Neural cell (in vitro differentiated cells): ENCODE measurements at regions not wholly inside any gene's neighbourhood (a gene's known extent, or its start where the extent isn't known, plus 50 kb on each side); places are given as distances from the start of the nearest gene placed in this dataset.

ENCODE experiments used
- H2AFZ ChIP-seq: fragments of 200-600, 300-800 bp; sonication (generic), shearing (Covaris generic); 2 replicates; pipeline ENCODE4 v1.6.0; 2014; ENCODE audit warnings: low read depth, mild to moderate bottlenecking, antibody characterized with exemption, low read length, moderate library complexity
- H3F3A ChIP-seq: fragments of 200-600 bp; shearing (Covaris generic); 2 replicates; pipeline ENCODE4 v1.6.1; 2016; ENCODE audit warnings: mild to moderate bottlenecking, moderate library complexity, mixed read lengths, antibody characterized with exemption, low read length; ENCODE audit not compliant: insufficient read depth, poor library complexity, severe bottlenecking
- H3K27ac ChIP-seq: fragments of 200-600, 300-800 bp; sonication (generic), shearing (Covaris generic); 2 replicates; pipeline ENCODE4 v1.5.1; 2014; ENCODE audit warnings: mild to moderate bottlenecking, low read length, moderate library complexity
- H3K27me3 ChIP-seq: fragments of 300-800, 200-600 bp; sonication (generic), shearing (Covaris generic); 2 replicates; pipeline ENCODE4 v1.6.0; 2014; ENCODE audit warnings: mild to moderate bottlenecking, low read depth, low read length, moderate library complexity; ENCODE audit not compliant: insufficient read depth
- H3K36me3 ChIP-seq: fragments of 300-800, 200-600 bp; sonication (generic), shearing (Covaris generic); 2 replicates; pipeline ENCODE4 v1.5.1; 2014; ENCODE audit warnings: mild to moderate bottlenecking, antibody characterized with exemption, low read length, moderate library complexity; ENCODE audit not compliant: insufficient read depth
- H3K4me2 ChIP-seq: fragments of 300-800, 200-600 bp; sonication (generic), shearing (Covaris generic); 2 replicates; pipeline ENCODE4 v1.6.0; 2014; ENCODE audit warnings: mild to moderate bottlenecking, low read length
- H3K4me3 ChIP-seq: fragments of 300-800, 200-600 bp; sonication (generic), shearing (Covaris generic); 2 replicates; pipeline ENCODE4 v1.5.1; 2014; ENCODE audit warnings: mild to moderate bottlenecking, low read length, moderate library complexity
- H3K79me2 ChIP-seq: fragments of 200-600 bp; shearing (Covaris generic); replicated peaks from 2 replicates; pipeline ENCODE4 v1.6.0; 2014; ENCODE audit warnings: mild to moderate bottlenecking, low read length, moderate library complexity; ENCODE audit not compliant: insufficient read depth
- H3K9ac ChIP-seq: fragments of 300-800, 200-600 bp; sonication (generic), shearing (Covaris generic); 2 replicates; pipeline ENCODE4 v1.6.1; 2016; ENCODE audit warnings: mild to moderate bottlenecking, low read length, mixed read lengths
- H3K9me2 ChIP-seq: fragments of 200-600 bp; shearing (Covaris generic); 2 replicates; pipeline ENCODE4 v1.6.1; 2016; ENCODE audit warnings: mild to moderate bottlenecking, low read length, mixed read lengths; ENCODE audit not compliant: insufficient read depth
- H3K9me3 ChIP-seq: fragments of 200-600, 300-800 bp; sonication (generic), shearing (Covaris generic); 2 replicates; pipeline ENCODE4 v1.6.1; 2016; ENCODE audit warnings: mild to moderate bottlenecking, mixed run types, low read length, moderate library complexity, mixed read lengths
- H4K20me1 ChIP-seq: fragments of 200-600 bp; shearing (Covaris generic); 2 replicates; pipeline ENCODE4 v1.6.1; 2016; ENCODE audit warnings: mild to moderate bottlenecking, mixed run types; ENCODE audit not compliant: insufficient read depth
- EP300 ChIP-seq: fragments of 450-650 bp; conservative IDR thresholded peaks from 2 replicates; pipeline ENCODE4 v1.6.1; 2014; ENCODE audit warnings: antibody characterized with exemption, mild to moderate bottlenecking, moderate library complexity; ENCODE audit not compliant: poor library complexity, severe bottlenecking
- EZH2 ChIP-seq: fragments of 200-600, 300-800 bp; shearing (Covaris generic), sonication (generic); IDR thresholded peaks from 2 replicates; pipeline ENCODE4 v1.6.1; 2014; ENCODE audit warnings: antibody characterized with exemption, low read length, borderline replicate concordance, mild to moderate bottlenecking; ENCODE audit not compliant: insufficient read depth, poor library complexity, severe bottlenecking
- MXI1 ChIP-seq: fragments of 450-650 bp; conservative IDR thresholded peaks from 2 replicates; pipeline ENCODE4 v1.6.1; 2014; ENCODE audit warnings: antibody characterized with exemption, mild to moderate bottlenecking; ENCODE audit not compliant: poor library complexity, severe bottlenecking
- POLR2AphosphoS5 ChIP-seq: IDR thresholded peaks from 2 replicates; pipeline ENCODE4 v1.6.1; 2012
- RAD21 ChIP-seq: fragments of 450-650 bp; conservative IDR thresholded peaks from 2 replicates; pipeline ENCODE4 v1.6.1; 2014; ENCODE audit warnings: antibody characterized with exemption, mild to moderate bottlenecking, moderate library complexity
- SMC3 ChIP-seq: fragments of 450-650 bp; conservative IDR thresholded peaks from 2 replicates; pipeline ENCODE4 v1.6.1; 2014; ENCODE audit warnings: antibody characterized with exemption, mild to moderate bottlenecking, moderate library complexity; ENCODE audit not compliant: poor library complexity
- TAF1 ChIP-seq: IDR thresholded peaks from 2 replicates; pipeline ENCODE4 v1.6.1; 2012; ENCODE audit warnings: low read depth
- TF ChIP-seq, protein P1 (sequence below): fragments of 450-650 bp; IDR thresholded peaks from 2 replicates; pipeline ENCODE4 v1.5.1; 2014; ENCODE audit warnings: antibody characterized with exemption, mild to moderate bottlenecking, moderate library complexity; ENCODE audit not compliant: poor library complexity, severe bottlenecking
- TF ChIP-seq, protein P2 (sequence below): IDR thresholded peaks from 2 replicates; pipeline ENCODE4 v1.6.1; 2012; ENCODE audit warnings: borderline replicate concordance

DNA sequence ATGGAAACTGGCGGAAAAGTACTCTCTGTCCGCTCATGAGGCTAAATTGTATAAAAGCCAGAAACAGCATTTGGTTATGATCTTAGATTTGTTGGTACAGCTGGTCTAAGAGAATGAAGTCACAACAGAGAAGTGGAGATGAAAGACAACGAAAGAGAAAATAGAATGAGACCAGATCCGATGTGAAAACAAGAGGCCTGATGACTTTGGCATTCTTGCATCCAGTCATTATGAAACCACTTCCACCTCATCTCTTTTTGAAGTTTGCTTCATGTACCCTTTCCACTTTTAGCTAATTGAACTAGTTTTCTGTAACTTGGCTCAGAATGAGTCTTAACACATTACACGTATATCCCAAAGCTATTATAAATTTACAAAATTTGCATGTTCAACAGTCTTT lies 1431.7 kb downstream of the LRRC4C start:
- TF ChIP-seq MXI1: no peak
- TF ChIP-seq EZH2: no peak
- TF ChIP-seq, protein P1, sequence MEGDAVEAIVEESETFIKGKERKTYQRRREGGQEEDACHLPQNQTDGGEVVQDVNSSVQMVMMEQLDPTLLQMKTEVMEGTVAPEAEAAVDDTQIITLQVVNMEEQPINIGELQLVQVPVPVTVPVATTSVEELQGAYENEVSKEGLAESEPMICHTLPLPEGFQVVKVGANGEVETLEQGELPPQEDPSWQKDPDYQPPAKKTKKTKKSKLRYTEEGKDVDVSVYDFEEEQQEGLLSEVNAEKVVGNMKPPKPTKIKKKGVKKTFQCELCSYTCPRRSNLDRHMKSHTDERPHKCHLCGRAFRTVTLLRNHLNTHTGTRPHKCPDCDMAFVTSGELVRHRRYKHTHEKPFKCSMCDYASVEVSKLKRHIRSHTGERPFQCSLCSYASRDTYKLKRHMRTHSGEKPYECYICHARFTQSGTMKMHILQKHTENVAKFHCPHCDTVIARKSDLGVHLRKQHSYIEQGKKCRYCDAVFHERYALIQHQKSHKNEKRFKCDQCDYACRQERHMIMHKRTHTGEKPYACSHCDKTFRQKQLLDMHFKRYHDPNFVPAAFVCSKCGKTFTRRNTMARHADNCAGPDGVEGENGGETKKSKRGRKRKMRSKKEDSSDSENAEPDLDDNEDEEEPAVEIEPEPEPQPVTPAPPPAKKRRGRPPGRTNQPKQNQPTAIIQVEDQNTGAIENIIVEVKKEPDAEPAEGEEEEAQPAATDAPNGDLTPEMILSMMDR: no peak
- no peak for TF ChIP-seq POLR2AphosphoS5
- TF ChIP-seq EP300: no peak
- TF ChIP-seq RAD21: no peak
- no peaks in the 10 kb centered on the region for H3K27me3 ChIP-seq

GRCh38 chr11:40023724-40024123 lies 1435.7 kb downstream of the LRRC4C start:
- H3K4me2 ChIP-seq: no peak overlapping the region
- no peak overlapping the region for H2AFZ ChIP-seq
- no peaks in the 10 kb centered on the region for H3K79me2 ChIP-seq
- no peaks in the 10 kb centered on the region for H4K20me1 ChIP-seq
- H3F3A ChIP-seq: no peaks in the 10 kb centered on the region
- H3K4me3 ChIP-seq: no peak overlapping the region
- no peak overlapping the region for H3K9ac ChIP-seq
- no peaks in the 10 kb centered on the region for H3K27me3 ChIP-seq
- no peaks in the 10 kb centered on the region for H3K9me3 ChIP-seq
- no peak overlapping the region for H3K27ac ChIP-seq
- H3K36me3 ChIP-seq: no peaks in the 10 kb centered on the region
- TF ChIP-seq EZH2 (no peak), RAD21 (no peak), EP300 (no peak), POLR2AphosphoS5 (no peak), SMC3 (no peak), MXI1 (no peak), TAF1 (no peak)
- TF ChIP-seq, protein P1: no peak
- TF ChIP-seq, protein P2, sequence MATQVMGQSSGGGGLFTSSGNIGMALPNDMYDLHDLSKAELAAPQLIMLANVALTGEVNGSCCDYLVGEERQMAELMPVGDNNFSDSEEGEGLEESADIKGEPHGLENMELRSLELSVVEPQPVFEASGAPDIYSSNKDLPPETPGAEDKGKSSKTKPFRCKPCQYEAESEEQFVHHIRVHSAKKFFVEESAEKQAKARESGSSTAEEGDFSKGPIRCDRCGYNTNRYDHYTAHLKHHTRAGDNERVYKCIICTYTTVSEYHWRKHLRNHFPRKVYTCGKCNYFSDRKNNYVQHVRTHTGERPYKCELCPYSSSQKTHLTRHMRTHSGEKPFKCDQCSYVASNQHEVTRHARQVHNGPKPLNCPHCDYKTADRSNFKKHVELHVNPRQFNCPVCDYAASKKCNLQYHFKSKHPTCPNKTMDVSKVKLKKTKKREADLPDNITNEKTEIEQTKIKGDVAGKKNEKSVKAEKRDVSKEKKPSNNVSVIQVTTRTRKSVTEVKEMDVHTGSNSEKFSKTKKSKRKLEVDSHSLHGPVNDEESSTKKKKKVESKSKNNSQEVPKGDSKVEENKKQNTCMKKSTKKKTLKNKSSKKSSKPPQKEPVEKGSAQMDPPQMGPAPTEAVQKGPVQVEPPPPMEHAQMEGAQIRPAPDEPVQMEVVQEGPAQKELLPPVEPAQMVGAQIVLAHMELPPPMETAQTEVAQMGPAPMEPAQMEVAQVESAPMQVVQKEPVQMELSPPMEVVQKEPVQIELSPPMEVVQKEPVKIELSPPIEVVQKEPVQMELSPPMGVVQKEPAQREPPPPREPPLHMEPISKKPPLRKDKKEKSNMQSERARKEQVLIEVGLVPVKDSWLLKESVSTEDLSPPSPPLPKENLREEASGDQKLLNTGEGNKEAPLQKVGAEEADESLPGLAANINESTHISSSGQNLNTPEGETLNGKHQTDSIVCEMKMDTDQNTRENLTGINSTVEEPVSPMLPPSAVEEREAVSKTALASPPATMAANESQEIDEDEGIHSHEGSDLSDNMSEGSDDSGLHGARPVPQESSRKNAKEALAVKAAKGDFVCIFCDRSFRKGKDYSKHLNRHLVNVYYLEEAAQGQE: no peak
- no peaks in the 10 kb centered on the region for H3K9me2 ChIP-seq

More for the DNA sequence above, 1431.7 kb downstream of the LRRC4C start:
- H4K20me1 ChIP-seq: no peaks in the 10 kb centered on the region
- no peaks in the 10 kb centered on the region for H3K36me3 ChIP-seq
- no peak overlapping the region for H3K4me2 ChIP-seq
- no peaks in the 10 kb centered on the region for H3K9me2 ChIP-seq
- no peaks in the 10 kb centered on the region for H3F3A ChIP-seq
- H3K9ac ChIP-seq: no peak overlapping the region
- H3K9me3 ChIP-seq: no peaks in the 10 kb centered on the region
- no peaks in the 10 kb centered on the region for H3K79me2 ChIP-seq
- H3K4me3 ChIP-seq: no peak overlapping the region
- H2AFZ ChIP-seq: no peak overlapping the region
- no peak overlapping the region for H3K27ac ChIP-seq
